Activated CD8-positive, alpha-beta memory T cell treated with anti-CD3 and anti-CD28 coated beads, Interleukin-2, amount 10 ng/mL, durations not matched to agents 7 days and 5 days (primary cell): ENCODE measurements at regions not wholly inside any gene's neighbourhood (a gene's known extent, or its start where the extent isn't known, plus 50 kb on each side); places are given as distances from the start of the nearest gene placed in this dataset.

ENCODE experiments used
- ATAC-seq: fragments of 150-1000 bp; cut with Tn5 transposase; one replicate; pipeline ENCODE4 v1.10.0; 2021; ENCODE audit warnings: moderate library complexity
- CTCF ChIA-PET: fragments of 350-600 bp; sonication (Branson Sonifier 250); formaldehyde crosslinking; loops from one replicate; lab custom pipeline; 2021; ENCODE audit warnings: antibody characterized with exemption; lab: Charles Lee
- DNase-seq: peaks from one replicate; pipeline ENCODE4 v3.0.0-alpha.2; 2020
- H3K27ac Mint-ChIP-seq: one replicate; pipeline ENCODE4 v1.8.0; 2021; ENCODE audit warnings: mild to moderate bottlenecking, mixed read lengths
- H3K27me3 Mint-ChIP-seq: one replicate; pipeline ENCODE4 v1.8.0; 2021; ENCODE audit warnings: mixed read lengths
- H3K36me3 Mint-ChIP-seq: one replicate; pipeline ENCODE4 v1.8.0; 2021; ENCODE audit warnings: mild to moderate bottlenecking, mixed read lengths
- H3K4me1 Mint-ChIP-seq: one replicate; pipeline ENCODE4 v1.8.0; 2021; ENCODE audit warnings: mixed read lengths
- H3K4me3 Mint-ChIP-seq: one replicate; pipeline ENCODE4 v1.8.0; 2021; ENCODE audit warnings: mild to moderate bottlenecking, moderate library complexity, mixed read lengths
- H3K9me3 Mint-ChIP-seq: one replicate; pipeline ENCODE4 v1.8.0; 2022; ENCODE audit warnings: low read depth, mixed read lengths

DNA sequence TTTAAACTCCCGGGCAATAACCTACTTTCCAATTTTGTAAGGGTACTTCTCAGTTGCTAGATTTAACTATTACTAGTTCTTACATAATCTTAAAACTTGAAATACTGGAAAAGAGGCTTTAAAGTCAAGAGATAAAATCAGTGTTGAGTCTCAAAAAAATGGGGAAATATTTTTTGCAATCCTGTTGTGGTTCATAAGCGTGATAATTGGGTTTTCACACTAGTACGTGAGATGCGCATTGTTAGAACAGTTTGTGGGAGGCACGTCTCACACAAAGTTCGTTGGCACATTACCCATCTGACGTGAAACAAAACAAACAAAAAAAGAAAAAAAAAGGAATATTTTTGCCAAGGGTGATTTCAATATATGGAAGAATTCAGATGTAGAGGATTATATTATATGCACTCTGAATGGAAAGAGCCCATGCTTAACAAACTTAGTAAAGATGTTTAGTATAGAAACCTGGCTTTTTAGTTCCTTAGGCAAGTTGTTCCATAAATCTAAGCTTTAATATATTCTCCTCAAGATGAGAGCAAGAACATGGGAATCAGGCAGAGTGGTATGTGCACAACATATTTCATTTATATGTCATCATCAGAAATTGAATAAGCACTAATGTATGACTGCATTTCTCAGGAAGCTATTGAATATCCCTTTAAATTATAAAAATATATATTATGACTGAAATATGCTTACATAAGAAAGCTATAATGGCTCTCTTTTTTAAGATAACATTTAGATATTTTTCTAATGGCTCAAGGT lies 73.9 kb upstream of the TNFSF4 start:
- Mint-ChIP-seq H3K36me3 (peaks cover 2% of the 10 kb centered on the region), H3K27me3 (peaks cover 3% of the 10 kb centered on the region), H3K27ac (no peak overlapping the region), H3K9me3 (no peaks in the 10 kb centered on the region), H3K4me1 (peaks cover 9% of the 10 kb centered on the region), H3K4me3 (no peak overlapping the region)
- DNase-seq, result no peak
- no peak for ATAC-seq
- CTCF ChIA-PET, result no interaction called here

DNA sequence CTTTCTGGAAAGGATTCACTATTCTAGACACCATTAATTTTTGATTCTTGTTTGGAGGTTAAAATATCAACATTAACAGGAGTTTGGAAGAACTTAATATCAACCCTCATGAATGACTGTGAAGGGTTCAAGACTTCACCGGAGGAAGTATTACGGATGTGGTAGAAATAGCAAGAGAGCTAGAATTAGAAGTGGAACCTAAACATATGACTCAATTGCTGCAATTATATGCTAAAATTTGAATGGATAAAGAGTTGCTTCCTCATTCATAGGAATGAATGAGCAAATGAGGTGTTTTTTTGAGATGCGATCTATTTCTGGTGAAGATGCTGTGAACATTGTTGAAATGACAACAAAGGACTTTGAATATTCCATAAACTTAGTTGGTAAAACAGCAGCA lies 77.9 kb upstream of the TNFSF4 start:
- peaks cover 4% of the 10 kb centered on the region for H3K9me3 Mint-ChIP-seq
- no peak overlapping the region for H3K27ac Mint-ChIP-seq
- ATAC-seq, result no peak
- DNase-seq, result no peak
- CTCF ChIA-PET, result no interaction called here
- H3K4me3 Mint-ChIP-seq, result no peak overlapping the region
- H3K36me3 Mint-ChIP-seq, result no peaks in the 10 kb centered on the region
- H3K4me1 Mint-ChIP-seq, result no peaks in the 10 kb centered on the region
- peaks cover 3% of the 10 kb centered on the region for H3K27me3 Mint-ChIP-seq

GRCh38 chr1:173287785-173288184 lies 80.7 kb upstream of the TNFSF4 start:
- Mint-ChIP-seq H3K27me3 (peaks cover 12% of the 10 kb centered on the region), H3K4me3 (no peak overlapping the region), H3K4me1 (no peaks in the 10 kb centered on the region), H3K27ac (no peak overlapping the region), H3K36me3 (no peaks in the 10 kb centered on the region), H3K9me3 (peaks cover 5% of the 10 kb centered on the region)
- DNase-seq (no peak), ATAC-seq (no peak)
- CTCF ChIA-PET, result no interaction called here

DNA sequence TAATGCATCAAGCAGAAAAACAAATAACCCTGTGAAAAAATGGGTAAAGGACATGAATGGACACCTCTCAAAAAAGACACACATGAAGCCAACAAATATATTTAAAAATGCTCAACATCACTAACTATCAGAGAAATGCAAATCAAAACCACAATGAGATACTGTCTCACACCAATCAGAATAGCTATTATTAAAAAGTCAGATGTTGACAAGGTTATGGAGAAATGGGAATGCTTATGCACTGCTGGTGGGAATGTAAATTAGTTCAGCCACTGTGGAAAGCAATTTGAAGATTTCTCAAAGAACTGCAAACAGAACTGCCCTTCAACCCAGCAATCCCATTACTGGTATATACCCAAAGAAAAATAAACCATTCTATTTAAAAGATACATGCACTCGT lies 86.6 kb upstream of the TNFSF4 start:
- ATAC-seq (no peak), DNase-seq (no peak)
- H3K36me3 Mint-ChIP-seq, result peaks cover 3% of the 10 kb centered on the region
- peaks cover 2% of the 10 kb centered on the region for H3K9me3 Mint-ChIP-seq
- peaks cover 33% of the 10 kb centered on the region for H3K27me3 Mint-ChIP-seq
- H3K27ac Mint-ChIP-seq, result no peak overlapping the region
- CTCF ChIA-PET, result no interaction called here
- H3K4me3 Mint-ChIP-seq, result no peak overlapping the region
- peaks cover 18% of the 10 kb centered on the region for H3K4me1 Mint-ChIP-seq

GRCh38 chr1:173294843-173295242 lies 87.7 kb upstream of the TNFSF4 start:
- Mint-ChIP-seq H3K27ac (no peak overlapping the region), H3K27me3 (peaks cover 37% of the 10 kb centered on the region), H3K36me3 (peaks cover 3% of the 10 kb centered on the region), H3K4me1 (peaks cover 18% of the 10 kb centered on the region), H3K9me3 (peaks cover 2% of the 10 kb centered on the region), H3K4me3 (no peak overlapping the region)
- CTCF ChIA-PET, result no interaction called here
- no peak for ATAC-seq
- DNase-seq, result no peak

DNA sequence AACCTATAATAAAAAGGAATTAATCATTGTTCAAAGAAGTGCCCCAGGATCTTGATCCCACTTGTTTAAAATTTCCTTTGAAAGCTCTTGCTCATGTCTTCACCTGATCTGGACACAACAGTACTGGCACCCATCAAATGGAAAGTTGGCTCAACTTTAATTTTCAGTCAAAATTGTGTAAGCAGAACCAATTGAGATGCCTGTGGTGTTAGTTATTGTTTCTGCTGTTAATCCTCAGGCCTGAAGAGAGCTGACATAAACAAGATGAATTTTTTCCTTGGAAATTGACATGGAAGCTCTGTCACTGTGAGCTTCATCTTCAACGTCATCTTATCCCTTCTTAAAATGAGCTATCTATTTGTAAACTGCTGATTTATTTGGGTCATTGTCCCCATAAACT lies 88.3 kb upstream of the TNFSF4 start:
- Mint-ChIP-seq H3K27me3 (peaks cover 34% of the 10 kb centered on the region), H3K4me1 (peaks cover 18% of the 10 kb centered on the region), H3K36me3 (peaks cover 3% of the 10 kb centered on the region), H3K27ac (no peak overlapping the region), H3K9me3 (no peaks in the 10 kb centered on the region), H3K4me3 (no peak overlapping the region)
- ATAC-seq (no peak), DNase-seq (no peak)
- CTCF ChIA-PET, result no interaction called here

- no peak for ATAC-seq
- no peak overlapping the region for H3K27ac Mint-ChIP-seq
- peaks cover 20% of the 10 kb centered on the region for H3K4me1 Mint-ChIP-seq
- no peak for DNase-seq
- H3K36me3 Mint-ChIP-seq, result peaks cover 3% of the 10 kb centered on the region
- CTCF ChIA-PET, result no interaction called here
- H3K9me3 Mint-ChIP-seq, result no peaks in the 10 kb centered on the region
- peaks cover 29% of the 10 kb centered on the region for H3K27me3 Mint-ChIP-seq
- no peak overlapping the region for H3K4me3 Mint-ChIP-seq
Measured at GRCh38 chr1:173295995-173296394, 88.9 kb upstream of the TNFSF4 start.

GRCh38 chr1:173297798-173298391 lies 90.8 kb upstream of the TNFSF4 start:
- ATAC-seq, result peak; percentile 67
- peaks cover 24% of the 10 kb centered on the region for H3K27me3 Mint-ChIP-seq
- peaks cover 3% of the 10 kb centered on the region for H3K36me3 Mint-ChIP-seq
- peak; percentile 49 for DNase-seq
- no peak overlapping the region for H3K4me3 Mint-ChIP-seq
- H3K27ac Mint-ChIP-seq, result peak overlapping the region; percentile 10
- CTCF ChIA-PET, result interaction anchor here (0.9 to 1.2 kb wide), 2 partner anchors 95 to 556 kb away, joined by 3 read pairs; no protein-coding TSS in a partner anchor
- peaks cover 20% of the 10 kb centered on the region for H3K4me1 Mint-ChIP-seq
- H3K9me3 Mint-ChIP-seq, result no peaks in the 10 kb centered on the region

GRCh38 chr1:173300061-173301044 lies 93.2 kb upstream of the TNFSF4 start:
- Mint-ChIP-seq H3K4me3 (no peak overlapping the region), H3K9me3 (no peaks in the 10 kb centered on the region), H3K27ac (no peak overlapping the region), H3K27me3 (peaks cover 13% of the 10 kb centered on the region), H3K36me3 (peaks cover 3% of the 10 kb centered on the region), H3K4me1 (peaks cover 20% of the 10 kb centered on the region)
- CTCF ChIA-PET, result no interaction called here
- DNase-seq (no peak), ATAC-seq (no peak)

DNA sequence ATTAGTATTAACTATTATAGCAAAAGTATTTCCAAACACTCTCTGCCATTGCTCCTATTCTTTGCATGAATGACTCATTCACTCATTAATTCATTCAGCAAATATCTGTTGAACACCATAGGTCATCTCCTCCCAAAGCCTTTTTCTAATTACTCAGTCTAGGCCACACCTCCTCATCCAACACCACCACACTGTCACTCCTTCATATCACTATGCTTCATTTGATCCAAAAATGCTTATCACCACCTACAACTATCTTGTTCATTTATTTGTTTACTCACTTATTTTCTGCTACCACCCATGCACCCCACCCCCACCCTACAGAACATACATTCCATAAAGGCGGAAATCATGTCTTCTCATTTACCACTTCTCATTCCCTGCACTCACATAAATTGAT lies 94.4 kb upstream of the TNFSF4 start:
- ATAC-seq (no peak), DNase-seq (no peak)
- H3K36me3 Mint-ChIP-seq, result no peaks in the 10 kb centered on the region
- peaks cover 4% of the 10 kb centered on the region for H3K9me3 Mint-ChIP-seq
- H3K27me3 Mint-ChIP-seq, result peaks cover 7% of the 10 kb centered on the region
- CTCF ChIA-PET, result interaction anchor here (0.6 kb wide), 1 partner anchor 1644 kb away, joined by 3 read pairs; no protein-coding TSS in a partner anchor
- peaks cover 20% of the 10 kb centered on the region for H3K4me1 Mint-ChIP-seq
- H3K27ac Mint-ChIP-seq, result no peak overlapping the region
- H3K4me3 Mint-ChIP-seq, result no peak overlapping the region

DNA sequence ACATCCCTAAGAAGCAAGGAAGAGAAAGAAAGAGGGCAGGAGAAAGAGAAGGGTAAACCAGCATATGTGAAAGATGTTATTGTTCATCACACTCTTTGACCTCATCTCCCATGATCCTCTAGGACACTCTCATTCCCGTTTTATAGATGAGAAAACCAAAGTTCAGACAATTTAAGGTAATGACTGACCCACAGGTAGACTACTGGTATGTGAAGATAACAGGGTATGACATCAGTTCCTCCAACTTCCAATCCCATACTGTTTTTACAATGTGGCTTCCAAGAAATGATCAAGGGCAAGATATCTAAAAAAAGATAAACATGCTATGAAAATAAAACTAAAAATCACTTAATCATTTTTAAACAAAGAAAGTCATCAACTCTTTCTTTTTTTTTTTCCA lies 95.2 kb upstream of the TNFSF4 start:
- peaks cover 7% of the 10 kb centered on the region for H3K27me3 Mint-ChIP-seq
- H3K4me1 Mint-ChIP-seq, result peaks cover 14% of the 10 kb centered on the region
- H3K27ac Mint-ChIP-seq, result no peak overlapping the region
- H3K9me3 Mint-ChIP-seq, result peaks cover 7% of the 10 kb centered on the region
- DNase-seq (no peak), ATAC-seq (no peak)
- CTCF ChIA-PET, result no interaction called here
- no peak overlapping the region for H3K4me3 Mint-ChIP-seq
- H3K36me3 Mint-ChIP-seq, result no peaks in the 10 kb centered on the region

GRCh38 chr1:173302890-173303829 lies 96.0 kb upstream of the TNFSF4 start:
- H3K36me3 Mint-ChIP-seq, result no peaks in the 10 kb centered on the region
- peaks cover 6% of the 10 kb centered on the region for H3K4me1 Mint-ChIP-seq
- no peak for ATAC-seq
- H3K4me3 Mint-ChIP-seq, result no peak overlapping the region
- H3K27ac Mint-ChIP-seq, result no peak overlapping the region
- H3K27me3 Mint-ChIP-seq, result peaks cover 7% of the 10 kb centered on the region
- CTCF ChIA-PET, result no interaction called here
- no peak for DNase-seq
- peaks cover 7% of the 10 kb centered on the region for H3K9me3 Mint-ChIP-seq
